Prostate gland (tissue), 2 donors: ENCODE measurements at regions not wholly inside any gene's neighbourhood (a gene's known extent, or its start where the extent isn't known, plus 50 kb on each side); places are given as distances from the start of the nearest gene placed in this dataset.
"Not testable (repeated sequence)": the region's sequence is repeated elsewhere in the genome, so short reads cannot be mapped to it uniquely, and the experiment has no call there.

Experiments used
- CTCF ChIP-seq, 4 experiments: fragments of 200-600 bp in 2 of 4; fragments of 450-650 bp in 2 of 4; sonication (generic) in 2 of 4; IDR thresholded peaks; 1 replicate in 3 of 4; 2 replicates in 1 of 4; pipeline ENCODE4 v1.5.1; 2016 to 2019; ENCODE audit warnings: antibody characterized with exemption in 4 of 4, mild to moderate bottlenecking in 2 of 4, moderate library complexity in 2 of 4
- POLR2A ChIP-seq: fragments of 450-650 bp; IDR thresholded peaks from one replicate; pipeline ENCODE4 v1.6.1; 2016; ENCODE audit warnings: antibody characterized with exemption, mild to moderate bottlenecking

GRCh38 chr22:49395062-49395461 lies 432.6 kb downstream of the BRD1 start:
- TF ChIP-seq CTCF (IDR thresholded peaks at IDR 0.05); POLR2A: not testable (repeated sequence)
